Spleen (tissue), 7 donors: ENCODE measurements at regions not wholly inside any gene's neighbourhood (a gene's known extent, or its start where the extent isn't known, plus 50 kb on each side); places are given as distances from the start of the nearest gene placed in this dataset.

Source experiments
- POLR2AphosphoS5 ChIP-seq, 3 donors: sonication (generic); formaldehyde crosslinking; IDR thresholded peaks; one replicate each; pipeline ENCODE4 v1.5.1; 2017; ENCODE audit warnings: antibody characterized with exemption in 3 of 3
- TF ChIP-seq, protein P1 (sequence below), 11 experiments: fragments of 200-600 bp in 7 of 11; fragments of 450-650 bp in 4 of 11; sonication (generic) in 4 of 11; IDR thresholded peaks in 8 of 11; conservative IDR thresholded peaks in 3 of 11; 1 replicate in 7 of 11; 2 replicates in 4 of 11; pipeline versions ENCODE4 v1.4.0 to v1.8.0; 2016 to 2021; ENCODE audit warnings: antibody characterized with exemption in 11 of 11, inconsistent platforms in 4 of 11, mild to moderate bottlenecking in 1 of 11
- donor health status: DM: no; HTN: no; CAD: no; lungs with moderate emphysema.
- donor health status: DM: no; HTN: no; CAD: no.
- donor health status: DM: no; HTN: no; CAD: no.

DNA sequence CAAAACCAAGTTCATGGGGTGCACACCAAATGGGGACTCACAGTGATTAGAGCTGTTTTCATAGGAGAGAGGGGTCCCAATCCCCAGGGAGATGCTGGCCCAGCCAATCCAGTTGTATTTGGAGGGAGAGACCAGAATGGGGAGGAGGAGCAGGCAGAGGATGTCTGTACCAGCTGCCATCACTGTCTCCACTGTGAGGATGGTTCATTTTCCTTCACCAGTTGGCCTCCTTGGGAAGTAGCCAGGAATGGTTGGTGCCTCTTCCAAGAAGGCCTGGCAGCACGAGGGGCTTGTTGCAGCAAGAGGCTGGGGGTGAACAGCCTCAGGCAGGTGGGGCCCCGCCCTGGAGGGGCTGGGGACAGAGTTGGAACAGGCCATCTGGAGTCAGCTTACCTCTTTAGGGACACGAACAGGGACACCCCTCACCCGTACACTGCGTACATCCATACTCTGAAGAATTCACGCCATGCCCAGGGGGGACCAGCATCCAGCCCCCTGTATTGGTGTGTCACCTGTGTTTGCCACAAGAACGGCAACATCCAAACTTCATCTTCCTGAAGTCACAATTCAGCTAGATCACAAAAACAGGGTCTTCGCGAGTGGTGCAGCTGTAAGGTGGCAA lies 161.7 kb upstream of the ZNF236 start:
- TF ChIP-seq, protein P1, sequence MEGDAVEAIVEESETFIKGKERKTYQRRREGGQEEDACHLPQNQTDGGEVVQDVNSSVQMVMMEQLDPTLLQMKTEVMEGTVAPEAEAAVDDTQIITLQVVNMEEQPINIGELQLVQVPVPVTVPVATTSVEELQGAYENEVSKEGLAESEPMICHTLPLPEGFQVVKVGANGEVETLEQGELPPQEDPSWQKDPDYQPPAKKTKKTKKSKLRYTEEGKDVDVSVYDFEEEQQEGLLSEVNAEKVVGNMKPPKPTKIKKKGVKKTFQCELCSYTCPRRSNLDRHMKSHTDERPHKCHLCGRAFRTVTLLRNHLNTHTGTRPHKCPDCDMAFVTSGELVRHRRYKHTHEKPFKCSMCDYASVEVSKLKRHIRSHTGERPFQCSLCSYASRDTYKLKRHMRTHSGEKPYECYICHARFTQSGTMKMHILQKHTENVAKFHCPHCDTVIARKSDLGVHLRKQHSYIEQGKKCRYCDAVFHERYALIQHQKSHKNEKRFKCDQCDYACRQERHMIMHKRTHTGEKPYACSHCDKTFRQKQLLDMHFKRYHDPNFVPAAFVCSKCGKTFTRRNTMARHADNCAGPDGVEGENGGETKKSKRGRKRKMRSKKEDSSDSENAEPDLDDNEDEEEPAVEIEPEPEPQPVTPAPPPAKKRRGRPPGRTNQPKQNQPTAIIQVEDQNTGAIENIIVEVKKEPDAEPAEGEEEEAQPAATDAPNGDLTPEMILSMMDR (IDR thresholded peaks at IDR 0.05 in 8 of 11, conservative IDR thresholded peaks at IDR 0.05 in 3 of 11): no peak
- no peak for TF ChIP-seq POLR2AphosphoS5 (IDR thresholded peaks at IDR 0.05)
